ENCODE measurements at regions not wholly inside any gene's neighbourhood (a gene's known extent, or its start where the extent isn't known, plus 50 kb on each side); places are given as distances from the start of the nearest gene placed in this dataset.
"Not testable (repeated sequence)": the region's sequence is repeated elsewhere in the genome, so short reads cannot be mapped to it uniquely, and the experiment has no call there.

DNA sequence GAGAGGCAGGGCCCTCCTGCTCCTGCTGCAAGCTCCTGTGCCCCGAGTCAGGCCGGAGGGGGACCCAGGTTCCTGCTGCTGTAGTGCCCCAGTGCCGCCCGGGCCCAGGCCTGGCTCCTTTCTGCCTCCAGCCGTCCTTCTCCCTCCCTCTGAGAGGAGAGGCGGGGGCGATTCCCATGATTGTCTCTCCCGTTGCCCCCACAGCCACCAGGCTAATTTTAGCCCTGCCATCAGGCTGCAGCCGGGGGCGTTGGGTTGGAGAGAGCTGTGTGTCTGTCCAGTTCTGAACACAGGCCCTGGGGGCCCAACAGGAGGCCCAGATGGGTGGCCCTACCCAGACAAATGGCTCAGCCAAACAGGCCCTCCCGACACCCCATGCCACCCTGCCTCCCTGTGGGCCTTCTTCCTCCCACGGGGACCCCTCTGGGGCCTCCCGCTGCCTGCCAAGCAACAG, 214.8 kb downstream of the TBC1D2B start:
- DNase-seq (ENCODE audit: low read depth) = no peak

DNA sequence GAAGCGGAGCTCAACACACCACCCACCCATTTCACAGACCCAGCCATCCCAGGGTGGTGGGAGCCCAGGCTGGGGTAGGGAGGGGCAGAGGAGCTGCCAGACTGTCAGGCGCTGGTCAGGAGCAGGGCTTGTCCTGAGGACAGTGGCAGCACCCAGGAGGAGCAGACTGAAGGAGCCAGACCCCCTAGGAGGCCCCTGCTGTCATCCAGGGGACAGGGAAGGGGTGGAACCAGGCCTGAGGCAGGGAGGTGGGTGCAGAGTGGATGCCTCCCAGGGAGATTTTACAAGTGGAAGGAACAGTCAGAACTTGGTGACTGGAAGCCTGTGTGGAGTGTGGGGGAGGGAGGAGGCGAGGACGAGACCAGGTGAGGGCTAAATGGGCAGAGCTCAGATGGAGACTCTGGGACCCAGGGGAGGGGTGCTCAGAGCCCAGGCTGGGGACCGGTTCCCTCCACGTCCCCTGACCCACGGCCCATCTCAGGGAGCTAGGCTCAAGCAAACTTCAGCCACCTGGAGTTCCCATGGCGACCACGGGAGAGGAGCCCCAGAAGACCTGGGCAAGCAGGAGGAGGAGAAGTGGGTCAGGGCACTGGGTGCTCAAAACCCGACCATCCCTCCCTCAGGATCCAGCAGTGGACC, 215.4 kb downstream of the TBC1D2B start:
- not testable (repeated sequence) for DNase-seq (ENCODE audit: low read depth)

DNA sequence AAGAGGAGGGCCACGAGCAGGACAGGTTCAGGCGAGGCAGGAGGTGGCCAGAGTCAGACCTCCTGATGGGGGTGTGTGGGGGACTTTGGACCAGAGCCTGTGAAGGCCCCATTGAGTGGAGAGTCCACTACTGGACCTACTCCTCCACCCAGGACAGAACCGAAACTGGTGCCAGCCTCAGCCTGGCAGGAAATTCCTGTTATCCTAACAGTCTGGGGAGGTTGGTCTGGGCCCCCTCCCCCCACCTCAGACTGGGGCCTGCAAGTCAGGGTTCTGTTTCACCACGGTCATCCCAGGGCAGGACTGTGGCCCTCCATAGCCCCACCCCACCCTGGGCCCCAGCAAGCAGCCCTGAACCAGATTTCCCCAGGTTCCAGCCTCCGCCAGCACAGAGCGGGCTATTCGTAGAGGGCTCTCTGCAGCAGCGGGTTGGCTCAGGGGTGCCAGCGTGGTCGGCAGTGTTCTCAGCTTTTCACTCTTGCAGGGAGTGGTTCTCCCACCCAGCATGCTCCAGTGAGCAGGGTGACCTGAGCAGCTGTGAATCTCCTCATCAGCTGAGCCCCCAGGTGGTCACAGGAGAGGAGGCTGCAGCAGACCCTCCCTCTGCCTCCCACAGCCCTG, 217.3 kb downstream of the TBC1D2B start:
- no peak for DNase-seq (ENCODE audit: low read depth)

DNA sequence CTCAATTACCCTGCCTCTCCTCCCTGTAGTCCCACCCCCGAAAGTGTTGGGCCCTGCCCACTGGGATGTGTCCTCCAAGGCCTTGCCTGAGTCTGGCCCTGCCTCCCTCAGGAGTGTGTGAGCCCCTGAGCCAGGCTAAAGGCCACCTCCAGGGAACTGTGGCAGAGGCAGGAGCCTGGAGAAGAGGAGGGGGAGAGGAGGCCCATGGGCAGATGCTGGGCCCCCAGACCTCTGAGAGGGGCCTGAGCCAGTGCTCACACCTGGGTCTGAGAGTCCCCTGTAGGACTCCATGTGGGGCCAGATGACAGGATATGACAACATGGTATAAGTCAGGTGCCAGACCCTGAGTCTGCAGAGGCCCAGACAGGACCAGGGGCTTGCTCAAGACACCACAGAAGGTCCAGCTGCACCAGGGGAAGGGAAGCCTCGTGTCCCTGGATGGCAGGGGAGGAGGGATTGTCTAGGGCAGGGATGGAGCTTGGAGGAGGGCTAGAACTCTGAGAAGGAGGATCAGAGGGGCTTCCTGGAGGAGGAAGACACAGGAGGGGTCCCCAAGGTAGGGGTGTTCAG, 217.9 kb downstream of the TBC1D2B start:
- no peak for DNase-seq (ENCODE audit: low read depth)

DNA sequence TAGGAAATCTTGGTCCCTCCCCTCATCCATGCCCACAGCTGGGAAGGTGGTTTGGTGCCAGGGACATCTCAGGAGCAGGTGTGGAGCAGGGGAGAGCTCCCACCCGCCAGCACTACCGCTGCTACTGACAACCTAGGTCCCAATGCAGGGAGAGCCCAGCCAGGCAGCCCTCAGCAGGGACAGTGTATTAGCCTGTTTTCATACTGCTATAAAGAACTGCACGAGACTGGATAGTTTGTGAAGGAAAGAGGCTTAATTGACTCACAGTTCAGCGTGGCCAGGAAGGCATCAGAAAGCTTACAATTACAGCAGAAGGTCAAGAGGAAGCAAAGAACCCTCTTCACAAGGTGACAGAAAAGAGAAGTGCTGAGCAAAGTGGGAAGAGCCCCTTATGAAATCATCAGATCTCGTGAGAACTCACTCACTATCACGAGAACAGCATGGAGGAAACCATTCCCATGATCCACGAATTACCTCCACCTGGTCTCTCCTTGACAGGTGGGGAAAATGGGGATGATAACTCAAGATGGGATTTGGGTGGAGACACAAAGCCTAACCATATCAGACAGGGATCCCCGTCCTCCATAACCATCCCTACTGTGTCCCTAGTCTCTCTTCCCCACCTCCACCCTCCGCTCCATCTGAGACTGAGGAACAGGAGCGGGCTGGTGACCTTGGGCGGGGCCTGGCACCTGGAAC, 218.6 kb downstream of the TBC1D2B start:
- no peak for DNase-seq (ENCODE audit: low read depth)

DNA sequence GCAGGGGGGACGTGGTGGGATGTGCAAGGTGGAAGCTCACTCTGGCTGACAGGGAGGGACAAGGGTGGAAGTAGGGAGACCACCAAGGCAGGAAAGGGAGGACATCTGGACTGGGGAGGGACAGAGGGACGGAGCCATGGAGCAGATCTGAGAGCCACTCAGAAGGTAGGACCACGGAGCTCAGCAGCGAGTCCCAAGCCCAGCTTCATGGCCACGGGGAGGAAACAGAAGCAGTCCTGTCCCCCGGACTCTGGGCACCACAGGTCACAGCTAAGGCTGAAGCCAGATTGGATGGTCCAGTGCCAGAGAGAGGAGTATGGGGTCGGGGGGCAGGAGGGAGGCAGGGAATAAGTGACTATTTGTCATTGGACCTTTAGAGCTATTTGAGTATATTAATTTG, 220.1 kb downstream of the TBC1D2B start:
- no peak for DNase-seq (ENCODE audit: low read depth)

DNA sequence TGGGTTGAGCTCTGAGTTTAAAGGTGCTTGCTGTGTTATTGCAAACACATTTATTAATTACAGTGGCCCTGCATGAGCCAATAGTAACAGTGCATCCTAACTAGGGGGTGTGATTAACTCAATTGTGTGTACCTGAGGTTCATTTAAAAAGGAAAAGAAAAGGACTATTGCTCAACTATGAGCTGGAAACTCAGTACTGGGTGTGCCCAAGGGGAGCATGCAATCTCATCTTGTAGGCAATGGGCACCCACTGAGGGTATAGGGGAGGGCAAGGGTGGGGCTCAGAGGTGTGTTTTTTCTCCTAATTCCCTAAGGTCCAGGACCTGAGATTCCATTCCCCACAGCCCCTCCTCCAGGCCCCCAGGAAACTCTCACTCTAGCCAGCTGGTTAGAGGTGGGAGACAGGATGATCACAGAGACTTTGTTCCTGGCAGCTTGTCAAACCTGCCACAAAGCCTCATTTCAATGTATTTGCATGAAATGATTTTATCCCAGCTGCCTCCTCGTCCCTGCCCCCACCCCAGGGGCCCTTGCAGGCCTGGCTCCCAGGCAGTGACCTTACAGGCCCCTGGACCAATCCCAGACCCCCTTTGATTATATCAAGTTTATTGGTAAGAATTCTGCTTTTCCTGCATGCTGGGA, 220.7 kb downstream of the TBC1D2B start:
- DNase-seq (ENCODE audit: low read depth) = no peak

DNA sequence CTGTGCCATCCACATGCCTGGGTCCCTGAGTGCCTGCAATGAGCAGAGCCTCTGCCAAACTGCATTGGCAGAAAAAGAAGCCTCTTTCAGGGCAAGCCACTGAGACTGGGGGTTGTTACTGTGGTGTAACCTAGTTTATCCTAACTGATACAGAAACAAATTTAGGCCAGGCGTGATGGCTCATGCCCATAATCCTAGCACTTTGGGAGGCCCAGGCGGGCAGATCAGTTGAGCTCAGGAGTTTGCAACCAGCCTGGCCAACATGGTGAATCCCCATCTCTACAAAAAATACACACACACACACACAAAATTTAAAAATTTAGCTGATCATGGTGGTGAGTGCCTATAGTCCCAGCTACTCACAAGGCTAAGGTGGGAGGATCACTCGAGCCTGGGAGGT, 221.6 kb downstream of the TBC1D2B start:
- DNase-seq (ENCODE audit: low read depth) = no peak

DNA sequence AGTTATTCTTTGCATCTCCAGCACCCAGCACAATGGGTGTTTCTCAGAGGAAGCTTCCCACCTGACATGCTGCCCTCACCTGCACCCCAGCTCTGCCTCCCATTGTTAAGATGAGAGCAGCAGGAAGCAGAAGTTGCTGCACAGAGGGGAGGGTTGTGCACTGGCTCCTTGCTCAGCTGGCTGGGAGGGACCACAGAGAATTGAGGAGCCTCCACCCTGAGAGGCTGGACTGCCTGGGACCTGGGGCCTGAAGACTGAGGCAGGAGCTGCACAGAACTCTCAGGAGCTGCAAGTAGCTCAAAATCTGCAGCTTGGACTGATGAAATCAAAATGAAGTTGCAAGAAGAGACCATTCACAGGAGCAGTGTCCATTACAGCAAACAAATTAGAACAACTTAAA, 222.3 kb upstream of the LINGO1 start:
- DNase-seq (ENCODE audit: low read depth) = no peak

DNA sequence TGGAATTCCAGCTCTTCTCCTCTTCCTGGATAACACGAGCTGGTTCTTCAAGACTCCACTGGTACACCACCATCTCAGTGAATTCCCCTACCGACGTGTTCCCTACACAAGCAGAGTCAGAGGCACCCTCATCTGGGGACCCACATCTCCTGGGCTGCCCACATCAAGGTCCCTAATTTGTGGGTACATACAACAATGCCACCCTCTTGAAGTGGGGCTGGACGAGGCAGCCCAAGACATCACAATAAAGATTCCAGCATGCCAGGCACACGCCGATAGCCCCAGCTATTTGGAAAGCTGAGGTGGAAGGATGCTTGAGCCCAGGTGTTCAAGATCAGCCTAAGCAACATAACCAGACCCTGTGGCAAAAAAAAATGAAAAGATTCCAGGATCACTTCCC, 221.2 kb upstream of the LINGO1 start:
- DNase-seq (ENCODE audit: low read depth) = no peak

DNA sequence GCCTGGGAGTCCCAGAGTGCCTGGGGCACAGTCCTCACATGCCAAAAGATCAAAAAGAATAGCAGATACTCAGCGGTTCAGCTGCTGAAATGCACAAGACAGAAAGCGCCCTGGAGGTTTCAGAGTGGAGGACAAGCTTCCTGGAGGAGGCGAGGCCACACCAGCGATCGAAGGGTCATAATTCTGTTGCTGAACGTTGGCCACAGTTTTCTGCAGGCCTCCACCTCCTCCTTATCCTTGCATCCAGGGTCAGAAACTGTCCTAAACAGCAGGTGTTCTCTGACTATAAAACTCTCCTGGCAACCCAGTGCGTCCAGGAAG, 220.3 kb upstream of the LINGO1 start:
- DNase-seq (ENCODE audit: low read depth) = no peak

DNA sequence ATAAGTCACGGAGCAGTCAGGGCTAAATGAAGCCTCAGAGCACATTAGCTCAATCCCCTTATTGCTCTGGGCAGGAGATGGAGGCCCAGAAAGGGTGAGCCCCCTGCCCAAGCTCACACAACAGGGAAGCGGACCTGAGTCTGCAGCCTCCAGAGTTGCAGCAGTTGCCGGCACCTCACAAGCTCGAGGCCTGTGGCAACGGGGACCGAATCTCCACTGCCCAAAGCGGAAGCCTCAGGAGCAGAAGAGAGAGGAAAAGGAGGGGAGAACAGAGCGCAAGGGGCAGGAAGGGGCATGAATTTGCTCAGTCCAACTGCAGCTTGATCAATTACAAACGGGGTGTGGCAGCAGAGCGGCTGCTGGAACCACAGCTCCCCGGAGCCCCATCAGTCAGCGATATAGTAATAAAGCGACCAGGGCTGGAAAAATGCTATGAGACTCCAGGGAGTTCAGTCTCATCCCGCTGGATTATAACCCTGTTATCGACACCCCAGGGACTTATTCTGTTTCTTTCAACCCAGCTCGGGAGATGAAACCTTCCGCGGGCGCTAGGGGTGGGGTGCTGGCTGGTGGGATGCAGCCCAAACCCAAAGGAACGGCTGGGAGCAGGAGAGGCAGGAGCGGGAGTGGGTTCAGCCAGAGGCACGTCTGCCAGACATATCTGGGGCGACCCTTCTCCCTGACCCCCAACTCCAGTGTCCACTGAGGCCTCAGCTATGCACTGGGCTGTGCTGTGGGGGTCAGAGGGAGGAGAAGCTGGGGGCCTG, 219.7 kb upstream of the LINGO1 start:
- no peak for DNase-seq (ENCODE audit: low read depth)

DNA sequence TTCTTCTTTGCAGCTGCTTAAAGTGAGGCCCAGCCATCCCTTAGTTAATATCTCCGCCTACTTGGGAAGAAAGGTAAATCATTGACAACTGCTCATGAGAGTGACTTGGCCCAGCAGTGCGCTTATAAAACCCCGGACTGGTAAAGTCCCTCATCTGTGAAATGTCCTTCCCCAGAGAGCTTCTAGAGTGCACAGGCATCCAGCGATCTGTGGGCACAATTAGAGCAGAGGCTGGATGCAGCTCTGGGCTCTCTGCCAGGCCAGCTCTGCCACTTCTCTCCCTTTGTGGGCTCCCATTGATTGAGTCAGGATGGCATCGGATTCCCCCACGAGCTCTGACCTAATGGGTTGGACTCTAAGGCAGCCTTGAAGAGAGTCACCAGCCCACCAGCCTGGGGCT, 219.0 kb upstream of the LINGO1 start:
- DNase-seq (ENCODE audit: low read depth) = no peak

DNA sequence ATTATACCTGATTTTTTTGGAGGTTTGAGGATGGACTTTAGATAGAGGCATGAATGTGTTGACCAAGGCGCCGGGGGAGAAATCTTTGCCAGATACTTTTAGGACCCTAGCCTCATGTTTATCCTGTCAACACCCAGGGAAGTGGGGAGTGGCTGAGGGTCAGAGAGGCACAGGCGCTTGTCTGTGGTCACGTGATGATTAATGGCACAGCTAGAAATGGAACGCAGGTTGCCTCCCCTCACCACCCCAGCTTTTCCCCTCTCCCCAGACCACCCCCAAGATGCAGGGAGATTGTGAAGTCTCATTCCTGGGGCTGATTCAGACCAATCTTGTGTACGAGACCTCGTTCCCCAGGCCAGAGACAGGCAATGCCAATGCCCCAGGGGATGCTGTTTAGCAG, 218.4 kb upstream of the LINGO1 start:
- DNase-seq (ENCODE audit: low read depth) = no peak

DNA sequence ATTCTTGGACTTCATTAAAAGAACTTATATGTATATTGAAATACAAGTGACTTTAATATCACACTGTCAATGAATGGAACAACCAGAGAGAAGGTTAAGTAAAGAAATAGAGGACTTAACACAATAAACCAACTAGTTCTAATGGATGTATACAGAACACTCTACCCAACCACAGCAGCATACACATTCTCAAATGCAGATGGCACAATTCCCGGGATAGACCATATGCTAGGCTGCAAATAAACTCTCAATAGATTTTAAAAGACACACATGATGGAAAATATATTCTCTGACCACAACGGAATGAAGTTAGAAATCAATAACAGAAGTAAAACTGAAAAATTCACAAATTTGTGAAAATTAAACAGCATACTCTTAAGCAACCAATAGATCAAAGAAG, 214.3 kb upstream of the LINGO1 start:
- DNase-seq (ENCODE audit: low read depth) = no peak

DNA sequence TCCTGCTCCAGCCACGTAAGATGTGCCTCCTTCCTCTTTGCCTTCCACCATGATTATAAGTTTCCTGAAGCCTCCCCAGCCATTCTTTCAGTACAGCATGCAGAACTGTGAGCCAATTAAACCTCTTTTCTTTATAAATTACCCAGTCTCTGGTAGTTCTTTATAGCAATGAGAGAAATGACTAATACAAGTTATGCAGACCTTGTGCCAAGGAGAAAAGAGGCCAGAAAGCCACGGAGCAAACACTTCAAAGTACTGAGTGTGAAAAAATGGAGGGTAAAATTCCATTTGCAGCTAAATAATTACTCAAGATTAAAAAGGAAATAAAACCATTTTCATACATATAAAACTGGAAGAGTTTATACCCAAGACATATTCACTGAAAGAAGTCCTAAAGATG, 213.6 kb upstream of the LINGO1 start:
- no peak for DNase-seq (ENCODE audit: low read depth)

DNA sequence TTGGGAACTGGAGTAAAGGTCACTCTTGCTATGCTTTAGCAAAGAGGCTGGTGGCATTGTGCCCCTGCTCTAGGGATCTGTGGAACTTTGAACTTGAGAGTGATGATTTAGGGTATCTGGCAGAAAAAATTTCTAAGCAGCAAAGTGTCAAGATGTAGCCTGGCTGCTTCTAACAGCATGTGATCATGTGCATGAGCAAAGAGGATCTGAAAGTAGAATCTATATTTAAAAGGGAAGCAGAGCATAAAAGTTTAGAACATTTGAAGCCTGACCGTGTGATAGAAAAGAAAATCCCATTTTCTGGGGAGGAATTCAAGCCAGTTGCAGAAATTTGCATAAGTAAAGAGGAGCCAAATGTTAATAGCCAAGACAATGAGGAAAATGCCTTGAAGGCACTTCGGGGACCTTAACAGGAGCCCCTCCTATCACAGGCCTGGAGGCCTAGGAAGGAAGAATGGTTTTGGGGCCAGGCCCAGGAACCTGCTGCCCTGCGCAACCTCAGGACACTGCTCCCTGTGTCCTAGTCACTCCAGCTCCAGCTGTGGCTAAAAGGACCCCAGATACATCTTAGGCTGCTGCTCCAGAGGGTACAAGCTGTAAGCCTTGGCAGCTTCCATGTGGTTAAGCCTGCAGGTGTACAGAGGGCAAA, 212.2 kb upstream of the LINGO1 start:
- DNase-seq (ENCODE audit: low read depth) = no peak

DNA sequence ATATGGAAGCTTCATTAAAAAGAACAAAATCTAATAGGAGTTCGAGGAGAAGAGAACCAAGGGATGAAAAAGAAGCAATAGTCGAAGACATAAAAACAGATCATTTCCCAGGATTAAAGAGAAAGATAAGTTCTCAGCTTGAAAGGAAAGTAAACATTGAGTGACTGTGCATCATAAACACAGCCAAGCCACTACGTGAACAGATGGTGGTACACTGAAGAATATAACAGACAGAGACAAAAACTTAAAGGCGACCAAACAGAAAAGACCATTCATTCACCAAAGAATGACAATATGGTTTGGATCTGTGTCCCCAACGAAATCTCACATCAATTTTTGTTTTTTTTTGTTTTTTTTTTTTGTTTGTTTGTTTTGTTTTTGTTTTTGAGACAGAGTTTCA, 210.8 kb upstream of the LINGO1 start:
- DNase-seq (ENCODE audit: low read depth) = no peak

DNA sequence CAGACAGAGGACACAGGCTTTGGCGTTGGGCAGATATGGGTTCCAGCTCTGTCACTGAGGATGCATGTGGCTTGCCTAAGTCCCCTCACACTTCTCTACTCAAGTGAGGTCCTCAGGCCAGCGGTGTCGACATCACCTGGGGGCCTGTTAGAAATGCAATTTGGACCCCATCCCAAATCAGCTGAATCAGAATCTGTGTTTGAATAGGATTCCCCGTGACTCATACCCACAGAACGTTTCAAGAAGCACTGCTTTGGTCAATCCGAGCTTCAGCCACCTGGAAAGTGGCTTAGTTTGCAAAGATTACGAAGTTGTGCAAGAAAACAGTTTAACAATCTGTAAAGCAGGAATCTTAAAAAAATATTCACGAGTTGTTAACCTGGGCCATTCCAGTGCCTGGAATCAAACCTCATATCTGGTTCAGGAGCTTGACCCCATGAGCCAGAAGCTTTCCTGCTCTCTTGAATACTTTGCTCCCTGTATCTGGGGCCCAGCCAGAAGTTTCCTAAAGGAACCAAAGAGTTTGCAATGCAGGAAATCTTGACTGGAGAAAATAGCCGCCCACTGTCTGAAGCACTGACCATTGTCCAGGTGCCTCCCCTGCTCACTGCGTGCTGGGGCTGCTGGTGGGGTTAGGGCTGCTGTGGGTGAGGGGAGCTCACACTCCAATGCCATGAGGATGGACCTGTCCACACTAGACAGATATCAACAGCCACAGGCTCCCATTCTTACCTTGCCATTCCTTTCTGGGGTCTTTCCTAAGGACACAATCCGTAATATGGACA, 208.5 kb upstream of the LINGO1 start:
- DNase-seq (ENCODE audit: low read depth) = no peak

DNA sequence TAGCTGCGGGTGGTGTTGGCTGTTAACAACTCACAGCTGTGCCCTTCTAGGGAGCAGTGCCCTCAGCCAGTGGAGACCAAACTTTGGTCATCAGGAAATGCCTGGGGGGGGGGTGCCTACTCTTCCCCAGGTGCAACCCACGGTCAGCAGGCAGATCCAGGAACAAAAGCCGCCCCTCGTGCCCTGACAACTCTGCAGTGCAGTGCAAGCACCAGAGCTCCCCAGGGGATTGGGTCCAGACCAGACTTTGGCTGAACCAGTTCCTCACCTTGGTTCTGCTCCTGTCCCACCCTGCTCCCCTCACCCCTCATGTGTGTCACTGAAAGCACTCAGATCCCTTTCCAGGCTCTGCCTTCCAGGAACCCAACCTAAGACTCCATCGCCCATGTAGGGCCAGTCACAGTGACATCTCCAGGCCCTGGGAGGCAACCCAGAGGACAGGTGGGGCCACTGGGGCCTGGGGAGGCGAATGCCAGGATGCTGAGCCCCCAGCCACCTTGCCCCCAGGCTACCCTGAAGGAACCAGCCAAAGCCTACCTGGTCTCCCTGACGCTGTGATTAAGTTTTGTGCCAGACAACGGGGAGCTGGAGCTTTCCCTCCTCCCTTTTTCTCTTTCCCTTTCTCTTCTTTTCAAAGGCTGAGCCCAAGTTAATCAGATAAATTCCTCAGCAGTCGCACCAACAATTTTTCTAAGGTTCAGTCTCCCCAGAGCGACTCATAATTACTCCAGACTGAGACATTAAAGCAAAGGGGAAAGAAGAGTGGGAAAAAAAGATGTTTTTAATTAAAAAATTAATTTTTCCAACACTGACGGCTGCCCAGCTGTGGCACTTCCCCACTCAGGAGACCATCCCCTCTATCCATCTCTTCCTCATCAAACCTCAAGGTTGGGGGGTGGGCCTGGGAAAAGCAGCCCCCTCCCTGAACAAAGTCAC, 207.5 kb upstream of the LINGO1 start:
- DNase-seq (ENCODE audit: low read depth) = no peak

Measured in activated T-cell treated with anti-CD3 and anti-CD28 coated beads for 1 hour (primary cell).